Esophagus muscularis mucosa (tissue), 4 donors: ENCODE measurements at regions not wholly inside any gene's neighbourhood (a gene's known extent, or its start where the extent isn't known, plus 50 kb on each side); places are given as distances from the start of the nearest gene placed in this dataset.

Experiments
- DNase-seq: peaks from one replicate; pipeline ENCODE4 v3.0.0-alpha.2; 2017; ENCODE audit errors: extremely low spot score
- H3K27ac ChIP-seq, 4 donors: fragments of 200-600 bp; sonication (generic); replicated peaks in 1 of 4; 1 replicate in 3 of 4; 2 replicates in 1 of 4; pipeline ENCODE4 v1.5.1; 2016 to 2019; ENCODE audit warnings: mild to moderate bottlenecking in 1 of 4
- H3K27me3 ChIP-seq, 4 donors: fragments of 200-600 bp; sonication (generic); one replicate each; pipeline versions ENCODE4 v1.5.1 to v1.6.0; 2016 to 2019
- H3K36me3 ChIP-seq, 4 donors: fragments of 200-600 bp; sonication (generic); one replicate each; pipeline ENCODE4 v1.5.1; 2016 to 2019
- H3K4me1 ChIP-seq, 4 donors: fragments of 200-600 bp; sonication (generic); one replicate each; pipeline ENCODE4 v1.5.1; 2016 to 2019
- H3K4me3 ChIP-seq, 4 donors: fragments of 200-600 bp; sonication (generic); 1 replicate in 2 of 4; 2 replicates in 2 of 4; pipeline ENCODE4 v1.5.1; 2016 to 2019; ENCODE audit warnings: mild to moderate bottlenecking in 4 of 4, moderate library complexity in 1 of 4
- H3K9me3 ChIP-seq, 4 donors: fragments of 200-600 bp; sonication (generic); 1 replicate in 3 of 4; 2 replicates in 1 of 4; pipeline ENCODE4 v1.5.1; 2016 to 2019
- EP300 ChIP-seq: sonication (generic); formaldehyde crosslinking; IDR thresholded peaks from one replicate; pipeline ENCODE4 v1.6.1; 2017; ENCODE audit warnings: antibody characterized with exemption
- POLR2A ChIP-seq: fragments of 450-650 bp; IDR thresholded peaks from one replicate; pipeline ENCODE4 v1.6.1; 2017; ENCODE audit warnings: antibody characterized with exemption, moderate library complexity, mild to moderate bottlenecking, low read depth
- POLR2AphosphoS5 ChIP-seq, 2 donors: sonication (generic); formaldehyde crosslinking; IDR thresholded peaks; one replicate each; pipeline ENCODE4 v1.6.1; 2017; ENCODE audit warnings: antibody characterized with exemption in 2 of 2
- WGBS: methylation state at CpG from one replicate; pipeline ENCODE4 v1.1.5; 2018; 5-methylcytosine and 5-hydroxymethylcytosine counted together
- intact Hi-C: fragments of 100-400 bp; cut with DNase I; formaldehyde crosslinking; loops from one replicate; pipeline ENCODE4 v1.15.1; 2023
- TF ChIP-seq, protein P1 (sequence below), 3 experiments: fragments of 200-600 bp in 2 of 3; fragments of 450-650 bp in 1 of 3; sonication (generic) in 2 of 3; IDR thresholded peaks; one replicate each; pipeline ENCODE4 v1.5.1; 2017 to 2019; ENCODE audit warnings: antibody characterized with exemption in 3 of 3, mild to moderate bottlenecking in 2 of 3, moderate library complexity in 1 of 3

DNA sequence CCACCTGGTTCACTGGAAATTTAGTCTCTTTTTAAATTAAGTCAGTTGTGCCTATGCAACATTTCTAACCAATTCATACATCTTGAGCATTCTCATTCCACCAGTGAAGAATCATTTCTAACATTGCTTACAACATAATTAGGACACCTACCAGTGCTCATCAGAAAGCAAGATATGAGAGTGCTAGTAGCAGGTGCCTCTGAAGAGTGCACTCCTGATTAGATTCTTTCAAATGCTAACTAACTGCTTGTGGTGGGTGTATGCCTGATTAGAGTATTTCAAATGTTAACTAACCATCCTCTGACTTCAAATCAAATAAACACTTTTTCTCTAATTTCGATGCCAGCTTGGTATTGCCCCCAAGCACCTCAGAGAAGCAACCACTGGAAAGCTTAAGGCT is 124.3 kb upstream of the DNAJC10 start:
- no peak overlapping the region for H3K4me3 ChIP-seq
- WGBS: 73% methylated on average over 1 of the region's 1 CpG
- no peaks in the 10 kb centered on the region for H3K9me3 ChIP-seq
- H3K36me3 ChIP-seq: no peaks in the 10 kb centered on the region
- intact Hi-C loops: no loop called here
- H3K27ac ChIP-seq: no peak overlapping the region
- TF ChIP-seq, protein P1, sequence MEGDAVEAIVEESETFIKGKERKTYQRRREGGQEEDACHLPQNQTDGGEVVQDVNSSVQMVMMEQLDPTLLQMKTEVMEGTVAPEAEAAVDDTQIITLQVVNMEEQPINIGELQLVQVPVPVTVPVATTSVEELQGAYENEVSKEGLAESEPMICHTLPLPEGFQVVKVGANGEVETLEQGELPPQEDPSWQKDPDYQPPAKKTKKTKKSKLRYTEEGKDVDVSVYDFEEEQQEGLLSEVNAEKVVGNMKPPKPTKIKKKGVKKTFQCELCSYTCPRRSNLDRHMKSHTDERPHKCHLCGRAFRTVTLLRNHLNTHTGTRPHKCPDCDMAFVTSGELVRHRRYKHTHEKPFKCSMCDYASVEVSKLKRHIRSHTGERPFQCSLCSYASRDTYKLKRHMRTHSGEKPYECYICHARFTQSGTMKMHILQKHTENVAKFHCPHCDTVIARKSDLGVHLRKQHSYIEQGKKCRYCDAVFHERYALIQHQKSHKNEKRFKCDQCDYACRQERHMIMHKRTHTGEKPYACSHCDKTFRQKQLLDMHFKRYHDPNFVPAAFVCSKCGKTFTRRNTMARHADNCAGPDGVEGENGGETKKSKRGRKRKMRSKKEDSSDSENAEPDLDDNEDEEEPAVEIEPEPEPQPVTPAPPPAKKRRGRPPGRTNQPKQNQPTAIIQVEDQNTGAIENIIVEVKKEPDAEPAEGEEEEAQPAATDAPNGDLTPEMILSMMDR (IDR thresholded peaks at IDR 0.05): no peak
- TF ChIP-seq EP300: no peak
- TF ChIP-seq POLR2A: no peak
- TF ChIP-seq POLR2AphosphoS5 (IDR thresholded peaks at IDR 0.05): no peak
- DNase-seq: no peak
- H3K4me1 ChIP-seq: peaks cover 0 to 6% (median 0%) of the 10 kb centered on the region in 4 donors
- H3K27me3 ChIP-seq: no peaks in the 10 kb centered on the region

DNA sequence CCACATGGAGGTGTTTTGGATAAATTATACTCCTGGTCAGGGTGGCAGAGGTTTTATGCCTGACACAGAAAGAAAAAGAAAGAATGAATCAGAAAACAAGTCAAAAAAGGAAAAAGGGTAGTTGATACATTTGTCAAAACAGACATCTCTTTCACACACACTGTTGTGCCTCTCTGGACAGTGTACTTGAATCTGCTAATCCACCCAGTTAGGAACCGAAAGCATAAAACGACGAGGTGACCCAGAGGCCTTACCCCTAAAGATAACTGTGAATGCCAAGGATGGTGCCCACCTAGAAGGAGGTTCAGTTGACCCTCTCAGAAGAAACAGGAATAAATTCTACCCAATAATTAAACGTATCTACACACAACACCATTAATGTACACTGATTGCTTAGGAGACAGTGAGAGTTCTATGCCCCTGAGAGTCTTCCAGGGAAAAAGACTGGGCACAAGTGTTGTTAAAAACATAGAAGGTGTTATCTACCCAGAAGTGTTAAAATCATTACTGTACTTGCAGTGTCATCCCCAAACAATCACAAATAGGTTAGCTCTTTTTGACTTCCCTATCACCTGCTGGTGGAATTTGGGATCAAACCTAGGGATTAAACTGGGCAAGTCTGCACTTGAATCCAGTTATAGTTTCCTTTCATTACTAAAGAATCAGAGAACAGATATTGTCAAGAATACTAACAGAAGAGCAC is 123.2 kb upstream of the DNAJC10 start:
- peaks cover 0 to 5% (median 0%) of the 10 kb centered on the region in 4 donors for H3K4me1 ChIP-seq
- no peak for TF ChIP-seq POLR2A
- TF ChIP-seq, protein P1 (IDR thresholded peaks at IDR 0.05): no peak
- TF ChIP-seq POLR2AphosphoS5 (IDR thresholded peaks at IDR 0.05): no peak
- no peak for TF ChIP-seq EP300
- 83% methylated on average over 4 of the region's 4 CpGs for WGBS
- H3K9me3 ChIP-seq: no peaks in the 10 kb centered on the region
- H3K27me3 ChIP-seq: no peaks in the 10 kb centered on the region
- intact Hi-C loops: no loop called here
- H3K36me3 ChIP-seq: no peaks in the 10 kb centered on the region
- DNase-seq: no peak
- H3K27ac ChIP-seq: no peak overlapping the region
- no peak overlapping the region for H3K4me3 ChIP-seq

DNA sequence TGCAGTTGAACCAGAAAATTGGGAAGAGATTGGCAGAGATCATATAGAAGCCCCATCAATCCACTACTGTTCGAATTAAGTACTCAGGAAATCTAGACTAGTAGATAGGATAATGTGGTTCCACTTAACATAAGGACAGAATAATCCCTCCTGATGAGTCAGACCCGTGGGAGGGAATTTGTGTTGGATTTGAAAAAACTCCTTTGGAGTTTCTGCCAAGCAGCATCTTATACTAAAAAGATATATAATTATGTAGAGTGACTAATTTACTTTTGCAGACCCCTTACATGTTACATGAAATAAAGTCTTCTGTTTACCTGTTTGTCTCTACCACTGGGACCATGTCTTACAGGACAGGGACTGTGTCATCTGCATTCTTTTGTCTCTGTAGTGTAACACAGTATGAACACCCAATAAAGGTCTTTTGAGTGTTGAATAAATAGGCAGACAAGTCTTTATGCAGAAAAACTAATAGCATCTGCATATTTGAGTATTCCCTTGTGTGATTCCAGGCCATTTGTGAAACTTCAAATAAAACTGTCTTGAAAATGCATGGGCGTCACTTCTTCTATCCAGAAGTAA is 122.6 kb upstream of the DNAJC10 start:
- no peak for DNase-seq
- intact Hi-C loops: no loop called here
- Histone ChIP-seq H3K27ac (no peak overlapping the region), H3K4me1 (no peaks in the 10 kb centered on the region), H3K36me3 (no peaks in the 10 kb centered on the region), H3K27me3 (no peaks in the 10 kb centered on the region), H3K9me3 (no peaks in the 10 kb centered on the region), H3K4me3 (no peak overlapping the region)
- TF ChIP-seq POLR2AphosphoS5 (IDR thresholded peaks at IDR 0.05) (no peak), EP300 (no peak), POLR2A (no peak)
- TF ChIP-seq, protein P1 (IDR thresholded peaks at IDR 0.05): no peak
- 67% methylated on average over 3 of the region's 3 CpGs for WGBS

DNA sequence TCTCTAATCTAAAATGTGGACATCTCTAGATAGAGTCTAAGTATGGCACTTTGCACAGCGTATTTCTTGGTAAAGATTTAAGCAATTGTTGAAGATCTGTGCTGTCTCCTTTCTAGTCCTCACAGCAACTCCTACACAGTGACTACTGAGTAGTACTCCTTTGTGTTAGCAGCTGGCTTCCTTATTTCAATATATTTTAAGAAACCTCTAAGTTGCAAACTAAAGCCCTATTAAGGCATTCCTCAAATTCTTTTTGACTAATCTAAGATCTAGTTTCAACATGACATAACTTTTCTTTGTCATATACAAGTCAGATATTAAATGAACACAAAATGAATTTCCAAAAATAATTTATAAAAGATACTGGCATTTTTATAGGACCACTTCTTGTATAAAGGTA is 121.8 kb upstream of the DNAJC10 start:
- DNase-seq: no peak
- H3K4me1 ChIP-seq: no peaks in the 10 kb centered on the region
- H3K36me3 ChIP-seq: no peaks in the 10 kb centered on the region
- no peaks in the 10 kb centered on the region for H3K27me3 ChIP-seq
- WGBS: 95% methylated on average over 1 of the region's 1 CpG
- no peaks in the 10 kb centered on the region for H3K9me3 ChIP-seq
- TF ChIP-seq, protein P1 (IDR thresholded peaks at IDR 0.05): no peak
- no peak for TF ChIP-seq EP300
- intact Hi-C loops: no loop called here
- H3K4me3 ChIP-seq: no peak overlapping the region
- no peak overlapping the region for H3K27ac ChIP-seq

DNA sequence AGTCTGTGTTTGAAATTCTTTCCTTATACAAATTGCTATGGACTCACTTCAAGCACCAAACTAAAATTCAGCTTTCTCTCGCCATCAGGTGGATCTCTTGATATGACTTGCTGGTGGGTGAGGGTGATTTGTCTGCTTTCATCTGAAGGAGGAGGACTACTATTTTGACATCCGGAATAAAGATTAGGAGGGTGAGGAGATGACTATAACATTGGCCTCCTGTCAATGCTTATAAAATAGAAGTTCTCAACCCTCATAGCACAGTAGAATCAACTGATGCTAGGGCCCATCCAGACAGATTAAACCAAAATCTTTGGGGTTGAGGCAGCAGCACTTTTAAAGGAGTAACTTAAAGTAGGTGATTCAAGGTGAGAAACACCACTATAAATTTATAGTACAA is 120.4 kb upstream of the DNAJC10 start:
- H3K27me3 ChIP-seq: no peaks in the 10 kb centered on the region
- WGBS: 100% methylated on average over 2 of the region's 2 CpGs
- no peaks in the 10 kb centered on the region for H3K36me3 ChIP-seq
- no peaks in the 10 kb centered on the region for H3K9me3 ChIP-seq
- DNase-seq: no peak
- TF ChIP-seq POLR2AphosphoS5 (IDR thresholded peaks at IDR 0.05) (no peak), POLR2A (no peak), EP300 (no peak)
- TF ChIP-seq, protein P1 (IDR thresholded peaks at IDR 0.05): no peak
- H3K4me3 ChIP-seq: no peak overlapping the region
- no peaks in the 10 kb centered on the region for H3K4me1 ChIP-seq
- no peak overlapping the region for H3K27ac ChIP-seq
- intact Hi-C loops: no loop called here
